ENCODE measurements at regions not wholly inside any gene's neighbourhood (a gene's known extent, or its start where the extent isn't known, plus 50 kb on each side); places are given as distances from the start of the nearest gene placed in this dataset.

GRCh38 chr4:111707491-111707890 is 437.8 kb upstream of the FAM241A start:
- no peak overlapping the region for H3K27ac ChIP-seq (ENCODE audit: control insufficient read depth, insufficient read depth)
- FAIRE-seq (no peak), DNase-seq (ENCODE audit: low read depth, low spot score) (no peak), ATAC-seq (no peak)
- no peaks in the 10 kb centered on the region for H3K36me3 ChIP-seq (ENCODE audit: control insufficient read depth in 2 of 2, insufficient read depth in 2 of 2, low read length in 1 of 2)
- no peak overlapping the region for H2AFZ ChIP-seq (ENCODE audit: control insufficient read depth, low read depth, low read length)
- no peaks in the 10 kb centered on the region for H3K79me2 ChIP-seq (ENCODE audit: control insufficient read depth, insufficient read depth, low read length)
- BruUV-seq (replicated peaks) = no TSS peak
- H3K4me3 ChIP-seq = no peak overlapping the region
- intact Hi-C loops (cut with micrococcal nuclease; ENCODE audit: unreplicated experiment) = no loop called here
- H3K27me3 ChIP-seq (replicated peaks in 1 of 2; ENCODE audit: control insufficient read depth in 2 of 2, insufficient read depth in 2 of 2, low read length in 1 of 2) = no peaks in the 10 kb centered on the region
- H3K4me2 ChIP-seq (ENCODE audit: control insufficient read depth, insufficient read depth) = no peak overlapping the region
- no peaks in the 10 kb centered on the region for H3K4me1 ChIP-seq (ENCODE audit: control insufficient read depth, insufficient read depth, low read length)
- POLR2A ChIA-PET = no interaction called here
- RAD21 ChIA-PET (ENCODE audit: unreplicated experiment) = no interaction called here
- H4K20me1 ChIP-seq (ENCODE audit: control insufficient read depth, insufficient read depth) = no peaks in the 10 kb centered on the region
- TF ChIP-seq CHD4 (IDR thresholded peaks at IDR 0.05) = no peak
- TF ChIP-seq SPI1 (IDR thresholded peaks at IDR 0.05; ENCODE audit: borderline replicate concordance, insufficient read depth, low read depth, low read length) = no peak
- no peak for TF ChIP-seq EGR1 (IDR thresholded peaks at IDR 0.05; ENCODE audit: borderline replicate concordance in 1 of 2, low read depth in 2 of 2, low read length in 2 of 2)
- no peak for TF ChIP-seq KDM1A (IDR thresholded peaks at IDR 0.05; ENCODE audit: borderline replicate concordance)
- no peak for TF ChIP-seq RFX5 (IDR thresholded peaks at IDR 0.05; ENCODE audit: low read depth, low read length)
- TF ChIP-seq ZBTB40 (IDR thresholded peaks at IDR 0.05; ENCODE audit: borderline replicate concordance) = no peak
- no peak for TF ChIP-seq TARDBP (IDR thresholded peaks at IDR 0.05; ENCODE audit: borderline replicate concordance)
- TF ChIP-seq ETV6 (conservative IDR thresholded peaks at IDR 0.05 in 1 of 2, IDR thresholded peaks at IDR 0.05 in 1 of 2; ENCODE audit: borderline replicate concordance in 1 of 2, low read depth in 1 of 2) = no peak
- no peak overlapping the region for H3K9ac ChIP-seq (ENCODE audit: control insufficient read depth, insufficient read depth, low read length)
- SMC1A ChIA-PET (ENCODE audit: uncharacterized antibody, unreplicated experiment) = no interaction called here
- in situ Hi-C loops (cut with MboI) = no loop called here
- CTCF ChIA-PET = no interaction called here
- no peaks in the 10 kb centered on the region for H3K9me3 ChIP-seq (replicated peaks; ENCODE audit: control insufficient read depth, insufficient read depth, low read length)
